T-helper 1 cell treated with Interleukin-12 subunit alpha and Interleukin-12 subunit beta and Interleukin-4 antibody, amounts not matched to agents 30 ng/mL and 1 ng/mL, for 36 hours (primary cell): ENCODE measurements at regions not wholly inside any gene's neighbourhood (a gene's known extent, or its start where the extent isn't known, plus 50 kb on each side); places are given as distances from the start of the nearest gene placed in this dataset.

Experiments
- intact Hi-C: fragments of 100-400 bp; cut with micrococcal nuclease; formaldehyde crosslinking; loops from one replicate; pipeline ENCODE4 v1.15.1; 2024

- intact Hi-C loops = no loop called here
These were observed 296.1 kb downstream of the ARAP2 start for GRCh38 chr4:35948171-35948570.

GRCh38 chr4:35950442-35950841 lies 293.9 kb downstream of the ARAP2 start:
- intact Hi-C loops = no loop called here

- intact Hi-C loops = no loop called here
These were observed 291.6 kb downstream of the ARAP2 start for GRCh38 chr4:35952751-35953150.

GRCh38 chr4:35963383-35963782 lies 280.9 kb downstream of the ARAP2 start:
- intact Hi-C loops = no loop called here

- intact Hi-C loops = no loop called here
These were observed 280.3 kb downstream of the ARAP2 start for GRCh38 chr4:35963974-35964515.

GRCh38 chr4:35965300-35965699 lies 279.0 kb downstream of the ARAP2 start:
- intact Hi-C loops = no loop called here

- intact Hi-C loops = no loop called here
These were observed 277.7 kb downstream of the ARAP2 start for GRCh38 chr4:35966566-35966965.

- intact Hi-C loops = no loop called here
These were observed 273.9 kb downstream of the ARAP2 start for GRCh38 chr4:35970366-35970960.

GRCh38 chr4:35972814-35973213 lies 271.5 kb downstream of the ARAP2 start:
- intact Hi-C loops = no loop called here

- intact Hi-C loops = no loop called here
These were observed 268.5 kb downstream of the ARAP2 start for GRCh38 chr4:35975617-35976355.

GRCh38 chr4:35978551-35978950 lies 265.8 kb downstream of the ARAP2 start:
- intact Hi-C loops = no loop called here

- intact Hi-C loops = no loop called here
These were observed 262.0 kb downstream of the ARAP2 start for GRCh38 chr4:35982318-35982717.

- intact Hi-C loops = no loop called here
These were observed 257.8 kb downstream of the ARAP2 start for GRCh38 chr4:35986537-35986936.

- intact Hi-C loops = no loop called here
These were observed 250.7 kb downstream of the ARAP2 start for GRCh38 chr4:35993606-35994005.

- intact Hi-C loops = no loop called here
These were observed 243.3 kb downstream of the ARAP2 start for GRCh38 chr4:36000941-36001557.

GRCh38 chr4:36003051-36003450 lies 241.3 kb downstream of the ARAP2 start:
- intact Hi-C loops = no loop called here

- intact Hi-C loops = no loop called here
These were observed 240.0 kb downstream of the ARAP2 start for GRCh38 chr4:36004204-36004851.

GRCh38 chr4:36006226-36006625 lies 238.1 kb downstream of the ARAP2 start:
- intact Hi-C loops = no loop called here

- intact Hi-C loops = no loop called here
These were observed 233.9 kb downstream of the ARAP2 start for GRCh38 chr4:36010397-36010929.

- intact Hi-C loops = no loop called here
These were observed 232.9 kb downstream of the ARAP2 start for GRCh38 chr4:36011381-36011780.

GRCh38 chr4:36012503-36012902 lies 231.8 kb downstream of the ARAP2 start:
- intact Hi-C loops = no loop called here

GRCh38 chr4:36013206-36013605 lies 231.1 kb downstream of the ARAP2 start:
- intact Hi-C loops = no loop called here
